Stimulated activated CD4-positive, alpha-beta T cell treated with anti-CD3 and anti-CD28 coated beads, Interleukin-2, amount 100 ng/mL, for 4 hours (primary cell): ENCODE measurements at regions not wholly inside any gene's neighbourhood (a gene's known extent, or its start where the extent isn't known, plus 50 kb on each side); places are given as distances from the start of the nearest gene placed in this dataset.
A peak's percentile ranks its signal among the peaks of the same experiment; 100 is the strongest.
"Not testable (repeated sequence)": the region's sequence is repeated elsewhere in the genome, so short reads cannot be mapped to it uniquely, and the experiment has no call there.

ENCODE experiments used
- DNase-seq: peaks from one replicate; pipeline ENCODE4 v3.0.0-alpha.2; 2020; ENCODE audit warnings: low read depth

GRCh38 chr22:22716136-22716665, 71.8 kb downstream of the GGTLC2 start:
- DNase-seq, result no peak

- no peak for DNase-seq
These were observed 73.2 kb downstream of the GGTLC2 start for GRCh38 chr22:22717664-22718063.

- DNase-seq, result no peak
These were observed 75.8 kb downstream of the GGTLC2 start for GRCh38 chr22:22720201-22720723.

GRCh38 chr22:22720724-22721261, 76.4 kb downstream of the GGTLC2 start:
- no peak for DNase-seq

- peak; percentile 82 for DNase-seq
These were observed 77.4 kb downstream of the GGTLC2 start for GRCh38 chr22:22721681-22722354.

- DNase-seq, result no peak
These were observed 84.0 kb downstream of the GGTLC2 start for GRCh38 chr22:22728382-22728781.

- DNase-seq, result no peak
These were observed 86.4 kb downstream of the GGTLC2 start for GRCh38 chr22:22730655-22731373.

GRCh38 chr22:22731374-22731676, 86.9 kb downstream of the GGTLC2 start:
- DNase-seq, result no peak

GRCh38 chr22:22733006-22733405, 88.6 kb downstream of the GGTLC2 start:
- DNase-seq, result not testable (repeated sequence)

GRCh38 chr22:22733881-22734373, 89.5 kb downstream of the GGTLC2 start:
- no peak for DNase-seq

GRCh38 chr22:22734395-22735272, 90.2 kb downstream of the GGTLC2 start:
- not testable (repeated sequence) for DNase-seq

- DNase-seq, result not testable (repeated sequence)
These were observed 90.9 kb downstream of the GGTLC2 start for GRCh38 chr22:22735276-22735675.

- no peak for DNase-seq
These were observed 91.5 kb downstream of the GGTLC2 start for GRCh38 chr22:22735695-22736611.

- DNase-seq, result no peak
These were observed 93.2 kb downstream of the GGTLC2 start for GRCh38 chr22:22737590-22737989.

- no peak for DNase-seq
These were observed 94.7 kb downstream of the GGTLC2 start for GRCh38 chr22:22738959-22739585.

- DNase-seq, result no peak
These were observed 96.3 kb downstream of the GGTLC2 start for GRCh38 chr22:22740560-22741276.

GRCh38 chr22:22741843-22742242, 97.4 kb downstream of the GGTLC2 start:
- DNase-seq, result no peak

GRCh38 chr22:22742641-22743040, 98.2 kb downstream of the GGTLC2 start:
- DNase-seq, result no peak

- no peak for DNase-seq
These were observed 98.8 kb downstream of the GGTLC2 start for GRCh38 chr22:22743128-22743760.
